Lower lobe of right lung (tissue), 2 donors: ENCODE measurements at regions not wholly inside any gene's neighbourhood (a gene's known extent, or its start where the extent isn't known, plus 50 kb on each side); places are given as distances from the start of the nearest gene placed in this dataset.

ENCODE experiments used
- ATAC-seq, 2 donors: fragments of 200-7000 bp; cut with Tn5 transposase; one replicate each; pipeline ENCODE4 v1.9.1; 2020 to 2022; ENCODE audit warnings: mild to moderate bottlenecking in 2 of 2, moderate library complexity in 2 of 2
- DNase-seq: peaks from one replicate; pipeline ENCODE4 v3.0.0-alpha.2; 2020
- H3K27ac ChIP-seq: fragments of 200-600 bp; one replicate; pipeline ENCODE4 v1.8.0; 2022
- H3K27me3 ChIP-seq: fragments of 200-600 bp; one replicate; pipeline ENCODE4 v1.8.0; 2022; ENCODE audit warnings: low read depth
- H3K36me3 ChIP-seq: fragments of 200-600 bp; one replicate; pipeline ENCODE4 v1.8.0; 2022; ENCODE audit warnings: mild to moderate bottlenecking
- H3K4me1 ChIP-seq: fragments of 200-600 bp; one replicate; pipeline ENCODE4 v1.8.0; 2022
- H3K4me3 ChIP-seq: fragments of 200-600 bp; one replicate; pipeline ENCODE4 v1.8.0; 2022; ENCODE audit warnings: mild to moderate bottlenecking
- H3K9me3 ChIP-seq: fragments of 200-600 bp; one replicate; pipeline ENCODE4 v1.8.0; 2022
- CTCF ChIP-seq: fragments of 200-600 bp; IDR thresholded peaks from one replicate; pipeline ENCODE4 v1.8.0; 2022; ENCODE audit warnings: antibody characterized with exemption, mild to moderate bottlenecking
- intact Hi-C: fragments of 100-400 bp; cut with DNase I; formaldehyde crosslinking; loops from one replicate; pipeline ENCODE4 v1.11.0; 2022
- donor health status: DM: no; HTN: yes; CAD: no; lungs with severe emphysema.

- intact Hi-C loops: no loop called here
- Histone ChIP-seq H3K27ac (no peak overlapping the region), H3K4me1 (peaks cover 12% of the 10 kb centered on the region), H3K36me3 (no peaks in the 10 kb centered on the region), H3K27me3 (no peaks in the 10 kb centered on the region), H3K9me3 (no peaks in the 10 kb centered on the region), H3K4me3 (no peak overlapping the region)
- DNase-seq (no peak), ATAC-seq (no peak)
- no peak for TF ChIP-seq CTCF
Measured at GRCh38 chr2:238694922-238695321, 153.0 kb upstream of the TWIST2 start.

GRCh38 chr2:238695538-238695937, 152.3 kb upstream of the TWIST2 start:
- intact Hi-C loops: no loop called here
- ATAC-seq (no peak), DNase-seq (no peak)
- Histone ChIP-seq H3K27ac (no peak overlapping the region), H3K4me1 (peaks cover 19% of the 10 kb centered on the region), H3K4me3 (no peak overlapping the region), H3K9me3 (no peaks in the 10 kb centered on the region), H3K36me3 (no peaks in the 10 kb centered on the region), H3K27me3 (no peaks in the 10 kb centered on the region)
- TF ChIP-seq CTCF: no peak

- no peak overlapping the region for H3K4me3 ChIP-seq
- no peak for TF ChIP-seq CTCF
- no peaks in the 10 kb centered on the region for H3K9me3 ChIP-seq
- DNase-seq (no peak), ATAC-seq (no peak)
- no peaks in the 10 kb centered on the region for H3K36me3 ChIP-seq
- no peak overlapping the region for H3K27ac ChIP-seq
- intact Hi-C loops: no loop called here
- H3K27me3 ChIP-seq: no peaks in the 10 kb centered on the region
- H3K4me1 ChIP-seq: peaks cover 24% of the 10 kb centered on the region
Measured at GRCh38 chr2:238696331-238696730, 151.6 kb upstream of the TWIST2 start.

GRCh38 chr2:238696786-238697185, 151.1 kb upstream of the TWIST2 start:
- TF ChIP-seq CTCF: no peak
- Histone ChIP-seq H3K4me1 (peaks cover 24% of the 10 kb centered on the region), H3K9me3 (no peaks in the 10 kb centered on the region), H3K27me3 (no peaks in the 10 kb centered on the region), H3K36me3 (no peaks in the 10 kb centered on the region), H3K4me3 (no peak overlapping the region), H3K27ac (no peak overlapping the region)
- DNase-seq: no peak
- ATAC-seq: no peak
- intact Hi-C loops: no loop called here

- no peak for TF ChIP-seq CTCF
- Histone ChIP-seq H3K27me3 (no peaks in the 10 kb centered on the region), H3K4me3 (no peak overlapping the region), H3K4me1 (peaks cover 24% of the 10 kb centered on the region), H3K27ac (no peak overlapping the region), H3K36me3 (no peaks in the 10 kb centered on the region), H3K9me3 (no peaks in the 10 kb centered on the region)
- DNase-seq: no peak
- no peak for ATAC-seq
- intact Hi-C loops: no loop called here
Measured at GRCh38 chr2:238697193-238698071, 150.5 kb upstream of the TWIST2 start.
